HUES48 (cell line): ENCODE measurements at regions not wholly inside any gene's neighbourhood (a gene's known extent, or its start where the extent isn't known, plus 50 kb on each side); places are given as distances from the start of the nearest gene placed in this dataset.
"Not testable (repeated sequence)": the region's sequence is repeated elsewhere in the genome, so short reads cannot be mapped to it uniquely, and the experiment has no call there.

Experiments used
- H3K27ac ChIP-seq: one replicate; pipeline ENCODE4 v1.7.0; 2013; ENCODE audit warnings: low read depth, low read length, inconsistent platforms
- H3K27me3 ChIP-seq: 2 replicates; pipeline ENCODE4 v1.6.1; 2013; ENCODE audit warnings: mild to moderate bottlenecking, low read length; ENCODE audit not compliant: control insufficient read depth, insufficient read depth
- H3K36me3 ChIP-seq: 2 replicates; pipeline ENCODE4 v1.6.1; 2013; ENCODE audit warnings: low read length; ENCODE audit not compliant: control insufficient read depth, insufficient read depth
- H3K4me1 ChIP-seq: 2 replicates; pipeline ENCODE4 v1.6.1; 2013; ENCODE audit warnings: mild to moderate bottlenecking, low read length; ENCODE audit not compliant: control insufficient read depth, insufficient read depth
- H3K4me3 ChIP-seq: 2 replicates; pipeline ENCODE4 v1.5.1; 2013; ENCODE audit warnings: mild to moderate bottlenecking, low read depth, low read length
- H3K9ac ChIP-seq: 2 replicates; pipeline ENCODE4 v1.6.1; 2013; ENCODE audit warnings: mild to moderate bottlenecking, low read depth, low read length, moderate library complexity
- H3K9me3 ChIP-seq: 2 replicates; pipeline ENCODE4 v1.6.1; 2013; ENCODE audit warnings: low read length; ENCODE audit not compliant: control insufficient read depth, insufficient read depth

DNA sequence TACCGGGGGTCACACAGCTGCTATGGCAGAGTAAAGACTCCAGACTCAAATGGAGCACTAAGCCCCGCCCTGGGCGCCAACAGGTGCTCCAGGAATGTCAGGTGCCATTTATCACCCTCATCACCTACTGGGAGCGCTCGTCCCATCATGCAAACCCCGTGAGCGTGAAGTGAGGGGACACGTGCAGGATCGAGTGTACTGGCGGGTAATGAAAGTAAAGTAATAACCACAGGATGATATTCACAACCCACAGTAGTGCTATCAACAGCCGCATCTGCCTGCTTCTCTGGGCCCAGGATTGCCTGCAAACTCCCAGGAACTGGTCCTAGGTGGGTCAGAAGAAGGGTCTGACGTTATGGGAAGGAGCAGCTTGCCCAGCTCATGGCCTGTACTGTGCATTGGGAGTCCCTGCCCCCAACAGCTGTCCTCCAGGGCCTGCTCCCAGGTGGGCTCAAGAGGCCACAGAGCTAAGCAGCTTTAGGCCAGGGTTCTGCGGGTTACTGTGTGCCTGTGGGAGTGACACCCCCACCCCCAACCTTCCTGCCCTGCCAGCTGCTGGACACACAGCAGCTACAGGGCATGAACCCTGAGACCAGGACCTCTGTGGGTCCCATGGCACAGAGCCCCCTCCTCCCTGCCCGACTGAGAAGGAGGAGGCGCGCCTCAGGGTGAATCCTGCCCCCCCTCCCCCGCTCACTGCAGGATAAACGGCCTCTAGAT, 120.5 kb upstream of the SULF2 start:
- Histone ChIP-seq H3K4me1 (no peaks in the 10 kb centered on the region), H3K27ac (no peak overlapping the region), H3K9ac (no peak overlapping the region), H3K9me3 (no peaks in the 10 kb centered on the region), H3K4me3 (no peak overlapping the region), H3K27me3 (no peaks in the 10 kb centered on the region), H3K36me3 (no peaks in the 10 kb centered on the region)

DNA sequence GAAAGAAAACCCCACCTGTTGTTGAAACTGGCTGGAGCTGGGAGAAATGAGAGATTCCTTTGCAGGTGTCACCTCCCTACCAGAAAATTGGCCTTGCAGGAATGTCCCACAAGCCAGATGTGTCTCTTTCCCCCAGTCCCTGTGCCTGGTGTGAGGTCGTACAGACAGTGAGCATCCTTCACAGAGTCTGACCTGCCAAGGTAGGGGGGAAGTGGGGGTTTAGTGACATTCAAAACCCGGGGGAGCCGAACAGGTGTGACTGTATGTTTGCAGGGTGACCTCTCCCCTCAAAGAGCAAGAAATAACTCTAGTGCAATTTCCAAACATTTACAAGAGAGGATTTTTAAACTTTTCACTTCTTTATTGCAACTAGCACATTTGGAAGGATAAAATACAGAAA, 117.7 kb upstream of the SULF2 start:
- not testable (repeated sequence) for H3K27me3 ChIP-seq, H3K9me3 ChIP-seq, H3K27ac ChIP-seq, H3K9ac ChIP-seq, H3K4me1 ChIP-seq, H3K4me3 ChIP-seq, H3K36me3 ChIP-seq

DNA sequence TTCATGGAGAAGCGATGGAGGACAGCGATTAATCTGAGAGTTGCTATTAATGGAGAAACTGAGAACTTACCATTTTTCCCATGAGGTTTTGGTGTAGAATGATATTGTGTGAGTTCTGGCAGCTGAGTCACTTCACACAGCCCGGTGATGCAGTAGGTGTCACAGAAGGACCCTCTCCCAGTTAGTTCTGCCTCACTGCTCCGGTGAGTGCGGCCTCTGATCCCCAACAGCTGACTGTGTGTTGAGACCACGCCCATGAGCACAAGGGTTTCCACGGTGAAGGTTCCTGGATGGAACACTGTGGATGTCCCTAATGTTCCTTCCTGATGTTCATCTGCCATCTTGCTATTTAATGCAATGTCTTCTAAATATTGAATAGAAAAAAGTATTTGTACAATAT, 114.0 kb upstream of the SULF2 start:
- H3K9ac ChIP-seq, H3K27me3 ChIP-seq, H3K4me3 ChIP-seq, H3K36me3 ChIP-seq, H3K27ac ChIP-seq, H3K9me3 ChIP-seq, H3K4me1 ChIP-seq: not testable (repeated sequence)

DNA sequence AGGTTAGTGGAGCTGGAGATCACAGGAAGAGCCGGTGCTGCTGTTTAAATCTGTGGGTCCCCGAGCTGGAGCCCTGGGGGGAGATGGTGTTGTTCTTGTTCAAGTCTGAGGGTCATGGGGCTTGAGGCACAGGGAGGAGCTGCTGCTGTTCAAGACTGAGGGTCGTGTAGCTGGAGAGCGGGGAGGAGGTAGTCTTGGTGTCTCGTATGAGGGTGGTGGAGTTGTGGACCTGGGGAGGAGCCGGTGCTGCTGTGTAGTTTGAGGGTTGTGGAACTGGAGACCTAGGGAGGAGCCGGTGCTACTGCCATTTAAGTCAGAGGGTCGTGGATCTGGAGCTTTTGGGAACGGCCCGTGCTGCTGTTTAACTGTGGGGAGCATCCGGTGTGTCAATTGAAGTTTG, 112.2 kb upstream of the SULF2 start:
- no peaks in the 10 kb centered on the region for H3K36me3 ChIP-seq
- H3K27ac ChIP-seq = no peak overlapping the region
- H3K9me3 ChIP-seq = no peaks in the 10 kb centered on the region
- no peak overlapping the region for H3K9ac ChIP-seq
- no peaks in the 10 kb centered on the region for H3K4me1 ChIP-seq
- no peaks in the 10 kb centered on the region for H3K27me3 ChIP-seq
- H3K4me3 ChIP-seq = no peak overlapping the region

DNA sequence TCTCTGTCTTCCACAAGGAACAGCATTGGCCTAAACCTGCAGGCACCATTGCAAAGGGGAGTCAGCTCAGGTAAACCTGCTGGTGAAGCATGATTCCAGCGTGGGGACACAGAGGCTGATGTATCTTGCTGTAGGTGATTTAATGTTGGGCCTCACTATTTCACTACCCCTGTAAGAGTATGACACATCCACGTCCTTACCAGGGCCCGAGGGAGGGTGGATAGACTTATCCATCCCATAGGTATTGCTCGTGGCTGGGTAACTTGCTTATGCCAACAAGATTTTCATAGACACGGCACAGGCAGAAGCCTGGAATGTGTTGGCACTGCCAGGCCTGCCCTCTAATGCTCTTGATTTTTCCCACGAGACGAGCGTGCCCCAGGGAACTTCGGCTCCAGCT, 107.4 kb upstream of the SULF2 start:
- not testable (repeated sequence) for H3K27me3 ChIP-seq, H3K4me3 ChIP-seq, H3K27ac ChIP-seq, H3K9ac ChIP-seq, H3K4me1 ChIP-seq, H3K9me3 ChIP-seq, H3K36me3 ChIP-seq

DNA sequence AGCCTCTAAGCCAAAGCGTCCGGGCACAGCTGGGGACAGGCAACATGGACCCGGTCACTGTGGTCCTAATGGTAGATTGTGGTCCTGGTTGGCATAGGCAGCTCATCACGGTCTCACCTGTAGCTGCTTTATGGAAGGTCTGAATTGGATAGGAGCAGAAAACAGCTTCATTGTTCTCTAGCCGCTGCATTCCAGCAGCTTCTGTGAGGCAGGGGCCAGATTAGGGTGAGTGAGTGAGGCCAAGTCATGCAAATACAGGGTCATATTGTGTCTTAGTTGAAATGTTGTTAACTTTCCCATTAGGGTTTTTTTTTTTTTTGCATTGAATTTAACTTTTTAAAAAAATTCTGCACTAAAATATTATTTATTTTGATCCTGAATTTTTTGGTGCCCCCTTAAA, 105.4 kb upstream of the SULF2 start:
- H3K9ac ChIP-seq, H3K4me1 ChIP-seq, H3K9me3 ChIP-seq, H3K27me3 ChIP-seq, H3K27ac ChIP-seq, H3K4me3 ChIP-seq, H3K36me3 ChIP-seq: not testable (repeated sequence)

DNA sequence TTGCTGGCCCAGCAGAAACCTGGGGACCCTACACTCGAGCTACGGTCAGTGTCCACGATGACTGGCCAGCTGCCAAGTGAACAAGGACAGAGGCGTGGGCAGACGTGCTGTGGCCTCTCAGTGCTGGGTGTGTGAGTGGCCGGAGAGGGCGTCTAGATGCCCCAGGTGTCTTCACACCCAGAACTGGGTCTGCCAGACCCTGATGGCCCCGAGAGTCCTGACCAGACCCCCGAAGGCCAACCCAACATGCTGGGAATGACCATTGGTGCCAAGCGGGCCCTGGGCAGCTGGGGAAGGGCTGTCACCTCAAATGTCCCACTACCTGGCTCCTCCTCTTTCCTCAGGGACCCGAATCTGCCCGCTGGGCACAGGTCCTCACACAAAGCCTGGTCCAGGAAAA, 104.5 kb upstream of the SULF2 start:
- not testable (repeated sequence) for H3K27ac ChIP-seq, H3K9me3 ChIP-seq, H3K36me3 ChIP-seq, H3K4me3 ChIP-seq, H3K4me1 ChIP-seq, H3K9ac ChIP-seq, H3K27me3 ChIP-seq

DNA sequence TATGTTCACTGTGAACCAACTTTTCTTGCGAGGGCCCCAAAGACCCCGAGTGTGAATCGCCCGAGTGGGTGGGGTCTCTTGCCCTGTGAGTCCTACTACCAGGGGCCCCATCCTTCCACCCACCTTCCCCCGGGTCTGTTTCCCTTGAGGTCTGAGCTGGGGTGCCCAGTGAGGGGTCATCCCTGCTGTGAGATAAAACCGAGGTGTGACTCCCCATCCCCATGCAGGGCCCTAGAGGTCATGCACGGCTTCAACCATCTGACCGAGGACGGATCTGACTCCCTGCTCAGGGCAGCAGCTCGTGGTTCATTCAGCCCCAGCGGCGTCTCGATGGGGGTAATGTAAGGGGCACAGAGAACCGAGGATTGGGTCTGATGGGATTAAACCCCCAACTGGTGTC, 103.1 kb upstream of the SULF2 start:
- no peak overlapping the region for H3K9ac ChIP-seq
- no peaks in the 10 kb centered on the region for H3K36me3 ChIP-seq
- no peak overlapping the region for H3K4me3 ChIP-seq
- H3K27ac ChIP-seq = no peak overlapping the region
- no peaks in the 10 kb centered on the region for H3K4me1 ChIP-seq
- no peaks in the 10 kb centered on the region for H3K9me3 ChIP-seq
- no peaks in the 10 kb centered on the region for H3K27me3 ChIP-seq

DNA sequence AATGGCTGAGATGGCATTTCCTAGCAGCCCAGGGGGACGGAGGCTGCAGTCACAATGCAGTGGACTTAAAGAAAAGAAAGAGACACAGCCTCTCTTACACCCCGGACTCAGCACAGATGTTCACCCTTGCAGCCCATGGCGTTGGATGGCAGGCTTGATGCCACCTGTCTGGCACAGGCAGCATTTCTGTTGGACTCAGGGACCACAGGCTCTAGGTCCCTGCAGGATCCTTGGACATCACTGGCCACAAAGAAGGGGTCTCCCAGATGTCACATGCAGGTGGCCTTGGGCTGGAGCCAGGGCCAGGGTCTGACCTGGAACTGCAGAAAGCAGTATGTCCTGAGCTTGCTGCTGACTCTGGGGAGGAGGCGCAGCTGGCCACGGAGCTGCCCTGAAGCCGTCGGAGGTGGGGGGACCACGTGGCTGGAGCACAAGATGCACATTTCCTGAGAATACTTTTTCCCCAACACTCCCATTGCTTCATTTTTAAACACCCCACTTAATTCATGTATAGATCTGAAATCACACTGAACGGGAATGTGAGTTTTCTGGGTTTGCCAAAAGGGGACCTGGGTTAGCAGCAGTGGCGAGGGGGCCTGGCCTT, 102.3 kb upstream of the SULF2 start:
- H3K27ac ChIP-seq = no peak overlapping the region
- H3K4me3 ChIP-seq = no peak overlapping the region
- no peaks in the 10 kb centered on the region for H3K27me3 ChIP-seq
- no peaks in the 10 kb centered on the region for H3K36me3 ChIP-seq
- H3K9me3 ChIP-seq = no peaks in the 10 kb centered on the region
- no peak overlapping the region for H3K9ac ChIP-seq
- no peaks in the 10 kb centered on the region for H3K4me1 ChIP-seq

DNA sequence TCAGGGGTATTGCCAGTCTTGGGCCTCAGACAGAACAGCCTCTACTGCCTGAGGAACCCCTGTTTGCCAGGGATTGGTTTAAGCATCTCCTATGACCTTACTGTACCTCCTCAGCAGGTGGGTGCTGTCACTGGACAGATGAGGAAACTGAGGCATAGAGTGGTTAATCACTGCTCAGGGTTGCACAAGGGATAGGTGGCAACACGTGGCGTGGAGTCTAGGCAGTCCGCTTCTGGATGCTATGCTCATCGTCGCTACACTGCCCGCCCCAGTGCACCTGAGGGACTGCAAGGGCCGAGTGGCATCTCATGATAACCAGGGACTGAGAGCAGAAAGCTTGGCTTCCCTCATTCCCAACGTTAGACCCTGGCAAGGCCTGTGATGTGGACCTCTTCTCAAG, 101.8 kb upstream of the SULF2 start:
- no peak overlapping the region for H3K27ac ChIP-seq
- H3K27me3 ChIP-seq = no peaks in the 10 kb centered on the region
- no peaks in the 10 kb centered on the region for H3K36me3 ChIP-seq
- H3K4me3 ChIP-seq = no peak overlapping the region
- no peak overlapping the region for H3K9ac ChIP-seq
- H3K9me3 ChIP-seq = no peaks in the 10 kb centered on the region
- H3K4me1 ChIP-seq = no peaks in the 10 kb centered on the region

DNA sequence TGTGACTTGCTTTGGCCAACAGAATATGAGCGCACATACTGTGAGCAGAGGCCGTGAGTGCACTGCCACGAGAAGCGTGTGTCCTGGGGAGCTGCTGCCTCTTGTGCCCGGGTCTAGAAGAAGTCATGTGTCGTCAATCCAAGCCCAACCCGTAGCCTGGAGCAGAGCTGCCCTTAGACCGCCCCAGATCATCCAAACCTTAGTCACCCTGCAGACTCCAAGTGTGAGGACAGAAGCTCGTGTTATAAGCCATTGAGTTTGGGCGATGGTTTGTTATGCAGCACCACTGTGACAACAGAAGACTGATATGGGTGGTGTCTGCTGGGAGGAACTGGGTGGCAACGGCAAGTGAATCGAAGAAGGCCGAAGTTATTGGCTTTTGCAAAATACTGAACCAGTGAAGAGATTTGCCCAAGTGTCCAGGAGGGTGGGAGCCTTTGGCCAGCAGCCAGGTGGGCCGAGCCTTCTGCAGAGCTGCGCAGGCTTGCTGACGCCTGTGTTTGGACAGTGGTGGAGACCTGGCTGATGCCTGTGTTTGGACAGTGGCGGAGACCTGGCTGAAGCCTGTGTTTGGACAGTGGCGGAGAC, 101.3 kb upstream of the SULF2 start:
- no peaks in the 10 kb centered on the region for H3K4me1 ChIP-seq
- no peaks in the 10 kb centered on the region for H3K9me3 ChIP-seq
- no peak overlapping the region for H3K27ac ChIP-seq
- no peaks in the 10 kb centered on the region for H3K27me3 ChIP-seq
- H3K4me3 ChIP-seq = no peak overlapping the region
- no peak overlapping the region for H3K9ac ChIP-seq
- no peaks in the 10 kb centered on the region for H3K36me3 ChIP-seq
